ENCODE measurements at regions not wholly inside any gene's neighbourhood (a gene's known extent, or its start where the extent isn't known, plus 50 kb on each side); places are given as distances from the start of the nearest gene placed in this dataset.

GRCh38 chr7:120030876-120031275 lies 242.1 kb upstream of the KCND2 start:
- H3K79me2 ChIP-seq (ENCODE audit: control insufficient read depth, insufficient read depth, low read length) = no peaks in the 10 kb centered on the region
- ATAC-seq (no peak), DNase-seq (ENCODE audit: low read depth, low spot score) (no peak), FAIRE-seq (no peak)
- POLR2A ChIA-PET = no interaction called here
- BruUV-seq (replicated peaks) = no TSS peak
- CTCF ChIA-PET = no interaction called here
- RAD21 ChIA-PET (ENCODE audit: unreplicated experiment) = no interaction called here
- H3K27me3 ChIP-seq (replicated peaks in 1 of 2; ENCODE audit: control insufficient read depth in 2 of 2, insufficient read depth in 2 of 2, low read length in 1 of 2) = no peaks in the 10 kb centered on the region; a peak in 1 of 4 replicates
- no peak overlapping the region for H3K4me3 ChIP-seq
- in situ Hi-C loops (cut with MboI) = no loop called here
- H4K20me1 ChIP-seq (ENCODE audit: control insufficient read depth, insufficient read depth) = no peaks in the 10 kb centered on the region
- H3K27ac ChIP-seq (ENCODE audit: control insufficient read depth, insufficient read depth) = no peak overlapping the region
- H3K4me2 ChIP-seq (ENCODE audit: control insufficient read depth, insufficient read depth) = no peak overlapping the region
- WGBS (ENCODE audit: insufficient coverage, insufficient replicate concordance, low lambda C conversion rate, missing lambda C conversion rate) = 5% methylated on average over 1 of the region's 1 CpG
- H2AFZ ChIP-seq (ENCODE audit: control insufficient read depth, low read depth, low read length) = no peak overlapping the region
- H3K9ac ChIP-seq (ENCODE audit: control insufficient read depth, insufficient read depth, low read length) = no peak overlapping the region
- no peaks in the 10 kb centered on the region for H3K9me3 ChIP-seq (replicated peaks; ENCODE audit: control insufficient read depth, insufficient read depth, low read length)
- H3K4me1 ChIP-seq (ENCODE audit: control insufficient read depth, insufficient read depth, low read length) = no peaks in the 10 kb centered on the region
- intact Hi-C loops (cut with micrococcal nuclease; ENCODE audit: unreplicated experiment) = no loop called here
- TF ChIP-seq SP1 (IDR thresholded peaks at IDR 0.05; ENCODE audit: low read depth, low read length) (no peak), PAX5 (IDR thresholded peaks at IDR 0.05; ENCODE audit: borderline replicate concordance, low read depth, low read length) (no peak), CHD4 (IDR thresholded peaks at IDR 0.05) (no peak), TAF1 (IDR thresholded peaks at IDR 0.05; ENCODE audit: borderline replicate concordance, low read depth, low read length) (no peak), RAD51 (IDR thresholded peaks at IDR 0.05) (no peak), SUZ12 (IDR thresholded peaks at IDR 0.05; ENCODE audit: unreplicated experiment) (no peak), HDGF (IDR thresholded peaks at IDR 0.05) (no peak), FOXM1 (IDR thresholded peaks at IDR 0.05; ENCODE audit: low read depth, low read length) (no peak), IRF3 (IDR thresholded peaks at IDR 0.05) (no peak), ESRRA (IDR thresholded peaks at IDR 0.05; ENCODE audit: low read length) (no peak), FOS (IDR thresholded peaks at IDR 0.05; ENCODE audit: borderline replicate concordance, extremely low read depth, insufficient read length) (no peak), TBL1XR1 (IDR thresholded peaks at IDR 0.05; ENCODE audit: low read depth, low read length) (no peak), ZNF274 (IDR thresholded peaks at IDR 0.05; ENCODE audit: insufficient read depth, insufficient read length) (no peak), ZBTB40 (IDR thresholded peaks at IDR 0.05; ENCODE audit: borderline replicate concordance) (no peak)
- TF ChIP-seq, protein P1, sequence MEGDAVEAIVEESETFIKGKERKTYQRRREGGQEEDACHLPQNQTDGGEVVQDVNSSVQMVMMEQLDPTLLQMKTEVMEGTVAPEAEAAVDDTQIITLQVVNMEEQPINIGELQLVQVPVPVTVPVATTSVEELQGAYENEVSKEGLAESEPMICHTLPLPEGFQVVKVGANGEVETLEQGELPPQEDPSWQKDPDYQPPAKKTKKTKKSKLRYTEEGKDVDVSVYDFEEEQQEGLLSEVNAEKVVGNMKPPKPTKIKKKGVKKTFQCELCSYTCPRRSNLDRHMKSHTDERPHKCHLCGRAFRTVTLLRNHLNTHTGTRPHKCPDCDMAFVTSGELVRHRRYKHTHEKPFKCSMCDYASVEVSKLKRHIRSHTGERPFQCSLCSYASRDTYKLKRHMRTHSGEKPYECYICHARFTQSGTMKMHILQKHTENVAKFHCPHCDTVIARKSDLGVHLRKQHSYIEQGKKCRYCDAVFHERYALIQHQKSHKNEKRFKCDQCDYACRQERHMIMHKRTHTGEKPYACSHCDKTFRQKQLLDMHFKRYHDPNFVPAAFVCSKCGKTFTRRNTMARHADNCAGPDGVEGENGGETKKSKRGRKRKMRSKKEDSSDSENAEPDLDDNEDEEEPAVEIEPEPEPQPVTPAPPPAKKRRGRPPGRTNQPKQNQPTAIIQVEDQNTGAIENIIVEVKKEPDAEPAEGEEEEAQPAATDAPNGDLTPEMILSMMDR (IDR thresholded peaks at IDR 0.05 in 2 of 3, conservative IDR thresholded peaks at IDR 0.05 in 1 of 3; ENCODE audit: control insufficient read depth in 2 of 3, extremely low read depth in 1 of 3, insufficient read depth in 1 of 3, low read depth in 3 of 3, low read length in 3 of 3) = no peak
- H3K36me3 ChIP-seq (ENCODE audit: control insufficient read depth in 2 of 2, insufficient read depth in 2 of 2, low read length in 1 of 2) = no peaks in the 10 kb centered on the region
- SMC1A ChIA-PET (ENCODE audit: uncharacterized antibody, unreplicated experiment) = interaction anchor here (0.8 to 1.0 kb wide), 2 partner anchors 14 to 15 kb away, joined by 3 read pairs; no protein-coding TSS in a partner anchor
